ENCODE measurements at regions not wholly inside any gene's neighbourhood (a gene's known extent, or its start where the extent isn't known, plus 50 kb on each side); places are given as distances from the start of the nearest gene placed in this dataset.

DNA sequence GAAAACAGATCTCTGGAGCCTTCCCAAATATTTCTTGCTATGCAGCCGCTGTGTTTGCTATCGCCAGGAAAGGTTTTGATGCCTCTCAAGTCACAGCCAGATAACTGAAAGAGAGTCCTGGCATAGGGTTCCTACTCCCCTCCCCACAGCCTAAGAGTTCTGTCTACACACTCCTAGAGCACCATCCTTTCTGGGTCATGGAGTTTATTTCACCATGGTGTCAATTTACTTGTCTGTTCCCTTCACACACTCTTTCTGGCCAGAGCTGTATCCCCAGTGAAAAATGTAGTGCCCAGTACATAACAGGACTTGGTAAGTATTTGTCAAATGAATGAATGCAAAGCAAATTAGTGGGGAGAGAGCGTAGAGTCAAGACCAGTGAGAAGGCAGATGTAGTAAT, 185.3 kb downstream of the HAUS1 start:
- no peaks in the 10 kb centered on the region for H3K9me3 ChIP-seq
- H3K27ac ChIP-seq, result no peak overlapping the region
- intact Hi-C loops (cut with DNase I), result no loop called here
- TF ChIP-seq POLR2AphosphoS5 (IDR thresholded peaks at IDR 0.05; ENCODE audit: insufficient read depth in 1 of 2, low read depth in 1 of 2) (no peak), POLR2A (IDR thresholded peaks at IDR 0.05) (no peak)
- TF ChIP-seq, protein P1, sequence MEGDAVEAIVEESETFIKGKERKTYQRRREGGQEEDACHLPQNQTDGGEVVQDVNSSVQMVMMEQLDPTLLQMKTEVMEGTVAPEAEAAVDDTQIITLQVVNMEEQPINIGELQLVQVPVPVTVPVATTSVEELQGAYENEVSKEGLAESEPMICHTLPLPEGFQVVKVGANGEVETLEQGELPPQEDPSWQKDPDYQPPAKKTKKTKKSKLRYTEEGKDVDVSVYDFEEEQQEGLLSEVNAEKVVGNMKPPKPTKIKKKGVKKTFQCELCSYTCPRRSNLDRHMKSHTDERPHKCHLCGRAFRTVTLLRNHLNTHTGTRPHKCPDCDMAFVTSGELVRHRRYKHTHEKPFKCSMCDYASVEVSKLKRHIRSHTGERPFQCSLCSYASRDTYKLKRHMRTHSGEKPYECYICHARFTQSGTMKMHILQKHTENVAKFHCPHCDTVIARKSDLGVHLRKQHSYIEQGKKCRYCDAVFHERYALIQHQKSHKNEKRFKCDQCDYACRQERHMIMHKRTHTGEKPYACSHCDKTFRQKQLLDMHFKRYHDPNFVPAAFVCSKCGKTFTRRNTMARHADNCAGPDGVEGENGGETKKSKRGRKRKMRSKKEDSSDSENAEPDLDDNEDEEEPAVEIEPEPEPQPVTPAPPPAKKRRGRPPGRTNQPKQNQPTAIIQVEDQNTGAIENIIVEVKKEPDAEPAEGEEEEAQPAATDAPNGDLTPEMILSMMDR (IDR thresholded peaks at IDR 0.05), result no peak
- no peaks in the 10 kb centered on the region for H3K27me3 ChIP-seq
- no peak for DNase-seq (ENCODE audit: extremely low spot score in 2 of 2)
- no peaks in the 10 kb centered on the region for H3K36me3 ChIP-seq
- no peak overlapping the region for H3K4me3 ChIP-seq
- no peaks in the 10 kb centered on the region for H3K4me1 ChIP-seq

DNA sequence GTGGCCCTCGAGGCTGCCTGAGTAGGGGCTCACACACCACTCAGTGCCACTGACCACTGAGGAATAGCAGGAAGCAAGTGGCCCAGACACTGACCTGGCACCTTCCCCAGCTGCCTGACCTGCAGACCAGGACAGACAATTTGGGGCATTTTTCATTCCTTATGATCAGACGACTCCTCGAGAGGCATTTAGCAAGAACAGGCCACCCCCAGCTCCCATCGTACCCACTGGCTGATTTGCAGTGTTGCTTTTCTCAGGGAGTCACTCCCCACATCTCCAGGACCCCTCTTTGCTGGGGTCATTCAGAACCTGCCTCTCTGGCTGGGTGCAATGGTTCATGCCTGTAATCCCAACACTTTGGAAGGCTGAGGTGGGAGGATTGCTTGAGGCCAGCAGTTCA, 185.7 kb downstream of the HAUS1 start:
- Histone ChIP-seq H3K4me1 (no peaks in the 10 kb centered on the region), H3K27ac (no peak overlapping the region), H3K27me3 (no peaks in the 10 kb centered on the region), H3K36me3 (no peaks in the 10 kb centered on the region), H3K9me3 (no peaks in the 10 kb centered on the region), H3K4me3 (no peak overlapping the region)
- TF ChIP-seq, protein P1 (IDR thresholded peaks at IDR 0.05), result no peak
- TF ChIP-seq POLR2AphosphoS5 (IDR thresholded peaks at IDR 0.05; ENCODE audit: insufficient read depth in 1 of 2, low read depth in 1 of 2) (no peak), POLR2A (IDR thresholded peaks at IDR 0.05) (no peak)
- no peak for DNase-seq (ENCODE audit: extremely low spot score in 2 of 2)
- intact Hi-C loops (cut with DNase I), result no loop called here

DNA sequence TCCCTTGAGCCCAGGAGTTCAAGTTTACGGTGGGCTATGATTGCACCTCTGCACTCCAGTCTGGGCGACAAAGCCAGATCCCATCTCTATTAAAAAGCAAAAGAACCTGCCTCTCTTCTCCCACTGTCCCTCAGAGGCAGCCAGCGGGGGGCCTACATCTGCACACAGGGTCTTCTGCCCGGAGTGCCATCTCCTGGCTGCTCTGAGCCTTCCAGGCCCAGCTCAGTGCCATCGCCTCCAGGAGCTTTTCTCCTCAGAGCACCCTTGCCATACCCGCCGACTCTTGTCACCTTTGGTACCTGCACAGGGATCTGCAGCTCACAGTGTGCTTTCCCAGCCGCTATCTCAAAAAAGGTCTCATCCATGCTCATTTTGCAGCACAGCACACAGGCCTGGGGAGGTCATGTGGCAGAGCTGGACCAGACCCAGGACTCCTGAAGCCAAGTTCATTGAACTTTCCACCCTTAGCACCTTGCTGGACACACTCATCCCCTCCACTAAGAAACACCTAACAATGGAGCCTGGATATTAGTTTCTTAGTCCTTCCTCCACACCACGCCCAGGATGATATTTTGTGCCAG, 186.3 kb downstream of the HAUS1 start:
- DNase-seq (ENCODE audit: extremely low spot score in 2 of 2), result no peak
- Histone ChIP-seq H3K27ac (no peak overlapping the region), H3K9me3 (no peaks in the 10 kb centered on the region), H3K27me3 (no peaks in the 10 kb centered on the region), H3K36me3 (no peaks in the 10 kb centered on the region), H3K4me1 (no peaks in the 10 kb centered on the region), H3K4me3 (no peak overlapping the region)
- TF ChIP-seq, protein P1 (IDR thresholded peaks at IDR 0.05), result no peak
- TF ChIP-seq POLR2A (IDR thresholded peaks at IDR 0.05), result no peak
- TF ChIP-seq POLR2AphosphoS5 (IDR thresholded peaks at IDR 0.05; ENCODE audit: insufficient read depth in 1 of 2, low read depth in 1 of 2), result no peak
- intact Hi-C loops (cut with DNase I), result no loop called here

- Histone ChIP-seq H3K4me1 (no peaks in the 10 kb centered on the region), H3K9me3 (no peaks in the 10 kb centered on the region), H3K27ac (no peak overlapping the region), H3K27me3 (no peaks in the 10 kb centered on the region), H3K4me3 (no peak overlapping the region), H3K36me3 (no peaks in the 10 kb centered on the region)
- TF ChIP-seq, protein P1 (IDR thresholded peaks at IDR 0.05), result no peak
- TF ChIP-seq POLR2A (IDR thresholded peaks at IDR 0.05) (no peak), POLR2AphosphoS5 (IDR thresholded peaks at IDR 0.05; ENCODE audit: insufficient read depth in 1 of 2, low read depth in 1 of 2) (no peak)
- DNase-seq (ENCODE audit: extremely low spot score in 2 of 2), result no peak
- intact Hi-C loops (cut with DNase I), result no loop called here
These were observed 187.0 kb downstream of the HAUS1 start for GRCh38 chr18:46291149-46291548.

- H3K27ac ChIP-seq, result no peak overlapping the region
- H3K4me1 ChIP-seq, result no peaks in the 10 kb centered on the region
- H3K9me3 ChIP-seq, result no peaks in the 10 kb centered on the region
- intact Hi-C loops (cut with DNase I), result no loop called here
- H3K36me3 ChIP-seq, result no peaks in the 10 kb centered on the region
- DNase-seq (ENCODE audit: extremely low spot score in 2 of 2), result no peak
- H3K27me3 ChIP-seq, result no peaks in the 10 kb centered on the region
- TF ChIP-seq POLR2AphosphoS5 (IDR thresholded peaks at IDR 0.05; ENCODE audit: insufficient read depth in 1 of 2, low read depth in 1 of 2) (no peak), POLR2A (IDR thresholded peaks at IDR 0.05) (no peak)
- TF ChIP-seq, protein P1 (IDR thresholded peaks at IDR 0.05), result no peak
- no peak overlapping the region for H3K4me3 ChIP-seq
These were observed 189.6 kb downstream of the HAUS1 start for GRCh38 chr18:46293742-46294181.

Data from vagina (tissue), 2 donors.